ENCODE measurements at regions not wholly inside any gene's neighbourhood (a gene's known extent, or its start where the extent isn't known, plus 50 kb on each side); places are given as distances from the start of the nearest gene placed in this dataset.

GRCh38 chr9:29336281-29336680, 1763.0 kb upstream of the C9orf72 start:
- H3K9me3 ChIP-seq, result no peaks in the 10 kb centered on the region
- no peak overlapping the region for H3K4me3 ChIP-seq
- no peak for TF ChIP-seq POLR2AphosphoS5 (IDR thresholded peaks at IDR 0.05)
- no peak for TF ChIP-seq CTCF (IDR thresholded peaks at IDR 0.05)
- TF ChIP-seq POLR2A (IDR thresholded peaks at IDR 0.05; ENCODE audit: low read depth), result no peak
- no peak for TF ChIP-seq EP300 (IDR thresholded peaks at IDR 0.05)
- H3K36me3 ChIP-seq, result no peaks in the 10 kb centered on the region
- no peak for DNase-seq (ENCODE audit: extremely low spot score)
- H3K27me3 ChIP-seq, result no peaks in the 10 kb centered on the region
- WGBS, result 86% methylated on average over 3 of the region's 3 CpGs
- intact Hi-C loops (cut with DNase I), result no loop called here
- H3K4me1 ChIP-seq, result no peaks in the 10 kb centered on the region
- H3K27ac ChIP-seq (replicated peaks in 1 of 4), result no peak overlapping the region

DNA sequence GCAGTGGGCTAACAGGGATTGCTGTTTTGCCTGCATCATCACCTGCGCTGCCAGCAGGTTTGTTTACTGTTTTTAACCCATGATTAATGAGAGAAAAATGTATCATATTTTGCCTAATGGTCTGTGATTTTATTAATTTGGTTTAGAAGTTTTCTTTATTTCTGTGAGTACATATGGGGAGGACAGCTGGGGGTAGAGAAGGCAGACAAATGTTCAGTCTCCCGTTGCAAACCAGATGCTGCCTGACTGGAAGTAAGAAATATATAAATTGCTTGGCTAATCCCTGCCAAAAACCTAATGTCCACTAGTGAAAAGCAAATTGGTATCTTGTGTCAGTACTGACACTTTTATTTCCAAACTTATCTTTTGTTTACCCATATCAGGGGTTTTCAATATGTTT, 1766.1 kb upstream of the C9orf72 start:
- no peak for TF ChIP-seq CTCF (IDR thresholded peaks at IDR 0.05)
- TF ChIP-seq EP300 (IDR thresholded peaks at IDR 0.05), result no peak
- no peak for TF ChIP-seq POLR2A (IDR thresholded peaks at IDR 0.05; ENCODE audit: low read depth)
- no peak for TF ChIP-seq POLR2AphosphoS5 (IDR thresholded peaks at IDR 0.05)
- Histone ChIP-seq H3K27ac (replicated peaks in 1 of 4) (no peak overlapping the region), H3K4me1 (no peaks in the 10 kb centered on the region), H3K4me3 (no peak overlapping the region), H3K27me3 (no peaks in the 10 kb centered on the region), H3K36me3 (no peaks in the 10 kb centered on the region), H3K9me3 (no peaks in the 10 kb centered on the region)
- no peak for DNase-seq (ENCODE audit: extremely low spot score)
- WGBS, result 67% methylated on average over 2 of the region's 2 CpGs
- intact Hi-C loops (cut with DNase I), result no loop called here

- TF ChIP-seq POLR2A (IDR thresholded peaks at IDR 0.05; ENCODE audit: low read depth), result no peak
- no peak for TF ChIP-seq EP300 (IDR thresholded peaks at IDR 0.05)
- TF ChIP-seq POLR2AphosphoS5 (IDR thresholded peaks at IDR 0.05), result no peak
- TF ChIP-seq CTCF (IDR thresholded peaks at IDR 0.05), result no peak
- Histone ChIP-seq H3K9me3 (no peaks in the 10 kb centered on the region), H3K27ac (replicated peaks in 1 of 4) (no peak overlapping the region), H3K36me3 (no peaks in the 10 kb centered on the region), H3K4me1 (no peaks in the 10 kb centered on the region), H3K4me3 (no peak overlapping the region), H3K27me3 (no peaks in the 10 kb centered on the region)
- DNase-seq (ENCODE audit: extremely low spot score), result no peak
- intact Hi-C loops (cut with DNase I), result no loop called here
- 52% methylated on average over 1 of the region's 1 CpG for WGBS
Measured at GRCh38 chr9:29348999-29349398, 1775.7 kb upstream of the C9orf72 start.

DNA sequence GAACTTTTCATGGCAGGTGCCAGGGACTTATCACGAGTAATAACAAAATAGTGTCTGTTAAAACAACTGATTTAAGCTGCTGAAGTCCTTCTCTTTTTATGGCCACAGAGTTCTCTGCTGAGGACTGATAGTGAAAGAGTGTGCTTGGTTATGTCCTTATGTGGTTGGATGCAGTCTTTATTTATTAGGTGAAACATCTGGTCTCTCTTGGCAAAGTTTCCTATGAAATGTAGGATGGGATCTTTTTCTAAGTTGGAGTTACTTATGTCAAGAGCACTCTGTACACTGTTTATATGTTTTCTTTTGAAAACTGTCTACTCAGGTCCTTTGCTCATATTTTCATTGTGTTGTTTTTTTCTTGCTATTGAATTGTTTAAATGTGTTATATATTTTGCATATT, 1816.1 kb upstream of the C9orf72 start:
- WGBS, result 63% methylated on average over 1 of the region's 1 CpG
- H3K9me3 ChIP-seq, result peaks cover 0 to 3% (median 0%) of the 10 kb centered on the region in 4 donors
- intact Hi-C loops (cut with DNase I), result no loop called here
- no peak for DNase-seq (ENCODE audit: extremely low spot score)
- H3K27me3 ChIP-seq, result no peaks in the 10 kb centered on the region
- no peak for TF ChIP-seq POLR2A (IDR thresholded peaks at IDR 0.05; ENCODE audit: low read depth)
- TF ChIP-seq EP300 (IDR thresholded peaks at IDR 0.05), result no peak
- no peak for TF ChIP-seq CTCF (IDR thresholded peaks at IDR 0.05)
- no peak for TF ChIP-seq POLR2AphosphoS5 (IDR thresholded peaks at IDR 0.05)
- no peak overlapping the region for H3K4me3 ChIP-seq
- no peak overlapping the region for H3K27ac ChIP-seq (replicated peaks in 1 of 4)
- H3K4me1 ChIP-seq, result no peaks in the 10 kb centered on the region
- no peaks in the 10 kb centered on the region for H3K36me3 ChIP-seq

DNA sequence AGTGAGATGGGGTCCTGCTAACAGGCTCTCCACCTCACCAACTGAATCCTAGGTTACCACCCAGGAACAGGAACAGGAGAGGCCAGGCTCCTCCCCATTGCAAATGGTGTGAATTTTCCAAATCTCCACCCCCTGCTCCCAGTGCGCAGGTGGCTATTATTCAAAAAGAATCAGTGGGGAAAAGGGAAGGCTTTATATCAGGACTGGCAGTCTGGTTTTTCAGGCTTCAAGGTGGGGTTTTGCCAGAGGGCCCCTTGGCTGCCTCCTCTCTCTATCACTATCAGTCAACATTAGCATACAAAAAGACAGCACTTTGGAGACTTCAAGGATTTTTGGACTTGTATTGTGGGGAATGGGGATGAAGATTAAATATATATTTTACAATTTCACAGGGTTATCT, 1817.6 kb upstream of the C9orf72 start:
- intact Hi-C loops (cut with DNase I), result no loop called here
- no peak overlapping the region for H3K4me3 ChIP-seq
- no peaks in the 10 kb centered on the region for H3K9me3 ChIP-seq
- H3K27me3 ChIP-seq, result no peaks in the 10 kb centered on the region
- no peaks in the 10 kb centered on the region for H3K4me1 ChIP-seq
- no peak overlapping the region for H3K27ac ChIP-seq (replicated peaks in 1 of 4)
- H3K36me3 ChIP-seq, result no peaks in the 10 kb centered on the region
- no peak for DNase-seq (ENCODE audit: extremely low spot score)
- WGBS, result 100% methylated on average over 1 of the region's 1 CpG
- no peak for TF ChIP-seq POLR2AphosphoS5 (IDR thresholded peaks at IDR 0.05)
- TF ChIP-seq EP300 (IDR thresholded peaks at IDR 0.05), result no peak
- no peak for TF ChIP-seq CTCF (IDR thresholded peaks at IDR 0.05)
- TF ChIP-seq POLR2A (IDR thresholded peaks at IDR 0.05; ENCODE audit: low read depth), result no peak

All from esophagus muscularis mucosa (tissue), 4 donors.